Hepatocyte (in vitro differentiated cells): ENCODE measurements at regions not wholly inside any gene's neighbourhood (a gene's known extent, or its start where the extent isn't known, plus 50 kb on each side); places are given as distances from the start of the nearest gene placed in this dataset.

ENCODE experiments used
- DNase-seq: peaks from one replicate; pipeline ENCODE4 v3.0.0-alpha.2; 2016; ENCODE audit warnings: low spot score
- H2AFZ ChIP-seq: fragments of 200-600 bp; sonication (generic); 2 replicates; pipeline ENCODE4 v1.6.0; 2016; ENCODE audit warnings: antibody characterized with exemption, mild to moderate bottlenecking
- H3K27ac ChIP-seq: fragments of 200-600 bp; sonication (generic); 2 replicates; pipeline ENCODE4 v1.5.1; 2016; ENCODE audit warnings: mild to moderate bottlenecking
- H3K27me3 ChIP-seq: fragments of 200-600 bp; sonication (generic); 2 replicates; pipeline ENCODE4 v1.6.1; 2016
- H3K36me3 ChIP-seq: fragments of 200-600 bp; sonication (generic); replicated peaks from 2 replicates; pipeline ENCODE4 v1.5.1; 2016; ENCODE audit warnings: low read depth; ENCODE audit not compliant: insufficient read depth
- H3K4me1 ChIP-seq: fragments of 200-600 bp; sonication (generic); 2 replicates; pipeline ENCODE4 v1.5.1; 2016; ENCODE audit warnings: mild to moderate bottlenecking, moderate library complexity; ENCODE audit not compliant: insufficient read depth
- H3K4me2 ChIP-seq: fragments of 200-600 bp; sonication (generic); 2 replicates; pipeline ENCODE4 v1.6.0; 2016
- H3K4me3 ChIP-seq: fragments of 200-600 bp; sonication (generic); 2 replicates; pipeline ENCODE4 v1.5.1; 2016; ENCODE audit warnings: mild to moderate bottlenecking
- H3K79me2 ChIP-seq: fragments of 200-600 bp; sonication (generic); 2 replicates; pipeline ENCODE4 v1.6.0; 2017; ENCODE audit warnings: mild to moderate bottlenecking
- H3K9me2 ChIP-seq: fragments of 200-600 bp; sonication (generic); replicated peaks from 2 replicates; pipeline ENCODE4 v1.6.0; 2017; ENCODE audit warnings: mild to moderate bottlenecking; ENCODE audit not compliant: insufficient read depth
- H3K9me3 ChIP-seq: fragments of 200-600 bp; sonication (generic); 2 replicates; pipeline ENCODE4 v1.5.1; 2016; ENCODE audit warnings: low read depth, mild to moderate bottlenecking
- H4K20me1 ChIP-seq: fragments of 200-600 bp; sonication (generic); 2 replicates; pipeline ENCODE4 v1.6.0; 2016; ENCODE audit warnings: mild to moderate bottlenecking; ENCODE audit not compliant: insufficient read depth, poor library complexity, severe bottlenecking
- EZH2 ChIP-seq: fragments of 200-600 bp; sonication (generic); IDR thresholded peaks from 2 replicates; pipeline ENCODE4 v1.6.1; 2016; ENCODE audit warnings: antibody characterized with exemption, mild to moderate bottlenecking, borderline replicate concordance
- EZH2phosphoT487 ChIP-seq: fragments of 200-600 bp; sonication (generic); IDR thresholded peaks from one replicate; pipeline ENCODE4 v1.6.1; 2018; ENCODE audit warnings: antibody characterized with exemption, mild to moderate bottlenecking, low read depth, moderate library complexity; ENCODE audit not compliant: unreplicated experiment, severe bottlenecking
- WGBS: methylation state at CpG from one replicate; pipeline ENCODE4 v1.1.6; 2016; ENCODE audit warnings: low lambda C conversion rate; ENCODE audit errors: missing lambda C conversion rate; 5-methylcytosine and 5-hydroxymethylcytosine counted together
- TF ChIP-seq, protein P1 (sequence below): fragments of 200-600 bp; sonication (generic); IDR thresholded peaks from 2 replicates; pipeline ENCODE4 v1.5.1; 2016; ENCODE audit warnings: antibody characterized with exemption, mild to moderate bottlenecking; ENCODE audit not compliant: poor library complexity

GRCh38 chr2:5359397-5359796 lies 332.8 kb upstream of the SOX11 start:
- 87% methylated on average over 6 of the region's 6 CpGs for WGBS
- Histone ChIP-seq H3K9me2 (no peaks in the 10 kb centered on the region), H3K27me3 (no peaks in the 10 kb centered on the region), H4K20me1 (no peaks in the 10 kb centered on the region), H3K4me3 (no peak overlapping the region), H3K4me1 (no peaks in the 10 kb centered on the region), H3K4me2 (no peak overlapping the region), H3K36me3 (no peaks in the 10 kb centered on the region), H3K27ac (no peak overlapping the region), H3K79me2 (no peaks in the 10 kb centered on the region), H2AFZ (no peak overlapping the region), H3K9me3 (no peaks in the 10 kb centered on the region)
- DNase-seq: no peak
- TF ChIP-seq, protein P1, sequence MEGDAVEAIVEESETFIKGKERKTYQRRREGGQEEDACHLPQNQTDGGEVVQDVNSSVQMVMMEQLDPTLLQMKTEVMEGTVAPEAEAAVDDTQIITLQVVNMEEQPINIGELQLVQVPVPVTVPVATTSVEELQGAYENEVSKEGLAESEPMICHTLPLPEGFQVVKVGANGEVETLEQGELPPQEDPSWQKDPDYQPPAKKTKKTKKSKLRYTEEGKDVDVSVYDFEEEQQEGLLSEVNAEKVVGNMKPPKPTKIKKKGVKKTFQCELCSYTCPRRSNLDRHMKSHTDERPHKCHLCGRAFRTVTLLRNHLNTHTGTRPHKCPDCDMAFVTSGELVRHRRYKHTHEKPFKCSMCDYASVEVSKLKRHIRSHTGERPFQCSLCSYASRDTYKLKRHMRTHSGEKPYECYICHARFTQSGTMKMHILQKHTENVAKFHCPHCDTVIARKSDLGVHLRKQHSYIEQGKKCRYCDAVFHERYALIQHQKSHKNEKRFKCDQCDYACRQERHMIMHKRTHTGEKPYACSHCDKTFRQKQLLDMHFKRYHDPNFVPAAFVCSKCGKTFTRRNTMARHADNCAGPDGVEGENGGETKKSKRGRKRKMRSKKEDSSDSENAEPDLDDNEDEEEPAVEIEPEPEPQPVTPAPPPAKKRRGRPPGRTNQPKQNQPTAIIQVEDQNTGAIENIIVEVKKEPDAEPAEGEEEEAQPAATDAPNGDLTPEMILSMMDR: no peak
- no peak for TF ChIP-seq EZH2
- TF ChIP-seq EZH2phosphoT487: no peak

DNA sequence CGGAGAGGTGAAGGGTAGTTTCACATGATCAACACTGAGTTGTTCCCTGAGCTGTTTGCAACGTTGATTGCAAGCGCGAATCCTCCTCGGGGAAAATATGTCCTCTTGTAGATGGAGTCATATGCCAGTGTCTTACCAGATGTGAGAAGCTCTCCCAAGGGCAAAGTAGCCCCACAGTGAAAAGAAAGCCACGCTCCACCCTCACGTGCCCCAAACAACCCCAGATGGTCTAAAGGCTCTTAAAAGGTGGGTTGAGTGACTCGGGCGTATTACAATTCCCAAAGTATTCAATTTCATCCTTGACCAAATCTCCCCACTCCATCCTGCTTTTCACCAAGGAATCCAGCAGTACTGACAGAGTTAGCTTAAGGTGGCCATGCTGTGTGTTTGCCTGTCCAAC lies 332.1 kb upstream of the SOX11 start:
- Histone ChIP-seq H3K4me2 (no peak overlapping the region), H3K9me2 (no peaks in the 10 kb centered on the region), H4K20me1 (no peaks in the 10 kb centered on the region), H2AFZ (no peak overlapping the region), H3K4me3 (no peak overlapping the region), H3K27ac (no peak overlapping the region), H3K79me2 (no peaks in the 10 kb centered on the region), H3K27me3 (no peaks in the 10 kb centered on the region), H3K9me3 (no peaks in the 10 kb centered on the region), H3K36me3 (no peaks in the 10 kb centered on the region), H3K4me1 (no peaks in the 10 kb centered on the region)
- TF ChIP-seq EZH2: no peak
- no peak for TF ChIP-seq EZH2phosphoT487
- TF ChIP-seq, protein P1: no peak
- DNase-seq: no peak
- 93% methylated on average over 9 of the region's 9 CpGs for WGBS

DNA sequence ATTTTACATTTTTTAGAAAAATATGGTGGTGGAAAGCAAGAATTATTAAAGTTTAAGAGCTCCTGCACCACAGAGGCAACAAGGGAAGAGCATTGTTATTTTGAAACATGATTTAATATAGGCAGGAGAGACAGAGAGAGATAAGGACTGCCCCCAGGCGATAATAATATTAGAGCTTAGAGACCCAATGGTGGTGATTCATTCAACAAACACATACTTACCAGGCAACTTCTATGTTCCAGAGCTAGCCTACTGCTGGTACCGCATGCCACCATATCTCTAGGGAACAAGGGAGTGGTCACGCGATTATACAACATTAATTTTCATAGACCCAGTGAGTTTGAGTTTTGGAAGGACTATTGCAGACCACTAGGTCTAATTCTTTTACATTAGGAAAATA lies 327.8 kb upstream of the SOX11 start:
- Histone ChIP-seq H3K36me3 (no peaks in the 10 kb centered on the region), H3K27me3 (no peaks in the 10 kb centered on the region), H3K4me2 (no peak overlapping the region), H4K20me1 (no peaks in the 10 kb centered on the region), H3K9me2 (no peaks in the 10 kb centered on the region), H3K9me3 (no peaks in the 10 kb centered on the region), H3K4me1 (peaks cover 4% of the 10 kb centered on the region), H2AFZ (no peak overlapping the region), H3K27ac (no peak overlapping the region), H3K4me3 (no peak overlapping the region), H3K79me2 (no peaks in the 10 kb centered on the region)
- 92% methylated on average over 4 of the region's 4 CpGs for WGBS
- TF ChIP-seq EZH2phosphoT487 (no peak), EZH2 (no peak)
- TF ChIP-seq, protein P1: no peak
- no peak for DNase-seq

- Histone ChIP-seq H3K79me2 (no peaks in the 10 kb centered on the region), H3K4me1 (peaks cover 4% of the 10 kb centered on the region), H3K27ac (peak overlapping the region; percentile 2), H3K9me2 (no peaks in the 10 kb centered on the region), H3K9me3 (no peaks in the 10 kb centered on the region), H3K36me3 (no peaks in the 10 kb centered on the region), H3K4me2 (peak overlapping the region; percentile 57), H4K20me1 (no peaks in the 10 kb centered on the region), H2AFZ (peak overlapping the region; percentile 61), H3K27me3 (no peaks in the 10 kb centered on the region), H3K4me3 (no peak overlapping the region)
- TF ChIP-seq EZH2phosphoT487: no peak
- TF ChIP-seq EZH2: no peak
- TF ChIP-seq, protein P1: peak; percentile 89
- WGBS: 34% methylated on average over 20 of the region's 20 CpGs
- peak; percentile 89 for DNase-seq
These were observed 326.2 kb upstream of the SOX11 start for GRCh38 chr2:5365871-5366461.
